ENCODE measurements at regions not wholly inside any gene's neighbourhood (a gene's known extent, or its start where the extent isn't known, plus 50 kb on each side); places are given as distances from the start of the nearest gene placed in this dataset.
"Not testable (repeated sequence)": the region's sequence is repeated elsewhere in the genome, so short reads cannot be mapped to it uniquely, and the experiment has no call there.

DNA sequence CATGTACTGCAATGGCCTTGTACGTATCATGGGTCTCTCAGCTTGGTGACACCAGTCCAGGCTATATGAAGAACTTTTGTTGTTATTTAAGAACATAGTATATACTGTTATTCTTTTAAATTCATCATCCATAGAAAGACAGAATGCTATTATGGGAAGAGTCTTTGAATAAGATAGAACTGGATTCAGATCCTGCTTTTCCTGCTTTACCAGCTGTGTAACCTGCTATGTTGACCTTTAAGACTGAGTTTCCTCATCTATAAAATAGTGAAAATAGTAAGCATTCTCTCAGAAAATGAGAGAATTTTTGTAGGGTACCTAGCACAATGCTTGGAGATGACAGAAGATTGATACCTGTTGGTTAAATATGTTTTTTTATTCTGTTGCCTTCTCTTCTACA lies 204.1 kb upstream of the TBL1XR1 start:
- no peak for DNase-seq

DNA sequence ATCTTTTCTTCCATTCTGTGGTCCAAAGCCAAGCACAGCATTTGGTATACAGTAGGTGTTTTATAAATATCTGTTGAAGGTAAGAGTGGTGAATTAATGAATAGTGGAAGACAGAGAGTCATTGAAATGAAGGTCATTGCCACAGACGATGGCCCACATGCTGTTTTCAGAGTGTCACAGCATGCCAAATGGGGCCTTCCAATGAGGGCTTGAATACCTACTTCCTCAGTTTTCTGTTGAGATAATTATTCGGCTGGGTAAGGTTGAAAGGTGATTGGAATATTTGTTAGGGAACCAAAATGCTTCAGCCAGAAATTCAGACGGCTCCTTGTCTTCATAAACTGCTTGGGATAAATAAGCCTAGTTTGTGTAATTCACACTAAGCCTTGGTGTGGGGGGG lies 205.3 kb upstream of the TBL1XR1 start:
- DNase-seq: no peak

DNA sequence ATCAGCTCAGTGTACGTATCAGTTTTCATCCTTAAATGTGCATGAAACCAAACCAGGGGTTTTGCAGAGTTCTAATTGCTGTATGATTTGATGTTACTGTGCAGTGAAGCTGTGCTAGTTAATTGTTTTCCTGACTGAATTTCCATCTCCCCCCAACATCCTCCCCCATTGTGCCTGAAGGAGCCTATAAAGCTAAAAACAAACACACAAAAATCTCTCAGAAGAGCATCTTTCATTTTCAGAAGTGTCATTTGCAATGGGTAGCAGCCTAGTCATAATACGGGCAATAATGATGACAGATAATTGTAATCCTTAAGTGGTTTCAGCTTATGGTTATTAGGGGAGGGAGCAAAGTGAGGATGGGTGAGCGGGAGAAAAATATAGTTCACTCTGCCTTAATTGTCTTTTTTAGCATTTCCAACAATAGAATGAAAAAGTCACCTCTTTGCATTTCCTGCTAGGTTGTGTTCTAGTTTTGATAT lies 207.9 kb upstream of the TBL1XR1 start:
- DNase-seq: no peak

DNA sequence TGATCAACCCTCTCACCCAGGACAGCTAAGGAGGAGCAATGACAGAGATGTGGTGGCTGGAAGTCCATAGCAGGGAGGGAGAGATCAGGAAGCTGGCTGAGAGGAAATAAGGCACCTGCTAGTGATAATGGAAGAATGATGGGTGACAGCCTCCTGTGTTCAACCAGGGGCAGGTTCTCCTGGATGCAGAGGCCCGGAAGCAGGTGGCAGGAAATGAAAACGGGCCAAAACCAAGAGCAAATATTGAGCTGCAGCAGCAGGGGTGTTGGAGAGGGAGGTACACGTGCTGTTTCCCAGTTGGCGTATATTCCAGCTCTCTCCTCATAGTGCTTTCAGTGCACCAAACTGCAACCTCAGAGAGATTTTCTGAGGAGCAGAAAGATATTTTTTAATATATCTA lies 213.4 kb upstream of the TBL1XR1 start:
- DNase-seq: no peak

DNA sequence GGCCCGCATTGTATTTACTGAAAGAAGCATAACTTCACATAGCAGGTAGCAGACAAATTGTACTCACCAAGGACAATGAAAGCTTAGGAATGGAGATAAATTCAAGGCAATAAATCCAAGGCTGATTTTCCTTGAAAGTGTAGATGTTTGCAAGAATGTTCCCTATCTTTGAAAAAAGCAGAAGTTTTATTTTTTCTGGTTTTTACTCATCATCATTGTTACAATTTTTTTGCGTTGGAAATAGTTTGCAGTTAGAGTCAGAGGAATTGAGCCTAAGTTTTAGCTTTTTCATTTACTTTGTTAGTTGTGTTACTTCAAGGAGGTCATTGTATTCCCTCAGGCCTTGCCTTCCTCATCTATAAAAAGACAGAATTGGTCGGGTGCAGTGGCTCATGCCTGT lies 213.9 kb upstream of the TBL1XR1 start:
- DNase-seq: no peak

DNA sequence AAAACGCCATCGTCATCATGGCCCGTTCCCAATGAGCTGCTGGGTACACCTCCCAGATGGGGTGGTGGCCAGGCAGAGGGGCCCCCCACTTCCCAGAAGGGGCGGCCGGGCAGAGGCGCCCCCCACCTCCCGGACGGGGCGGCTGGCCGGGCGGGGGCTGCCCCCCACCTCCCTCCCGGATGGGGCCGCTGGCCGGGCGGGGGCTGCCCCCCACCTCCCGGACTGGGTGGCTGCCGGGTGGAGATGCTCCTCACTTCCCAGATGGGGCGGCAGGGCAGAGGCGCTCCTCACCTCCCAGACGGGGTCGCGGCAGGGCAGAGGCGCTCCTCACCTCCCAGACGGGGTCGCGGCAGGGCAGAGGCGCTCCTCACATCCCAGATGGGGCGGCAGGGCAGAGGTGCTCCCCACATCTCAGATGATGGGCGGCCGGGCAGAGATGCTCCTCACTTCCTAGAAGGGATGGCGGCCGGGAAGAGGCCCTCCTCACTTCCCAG lies 215.4 kb upstream of the TBL1XR1 start:
- DNase-seq: not testable (repeated sequence)

DNA sequence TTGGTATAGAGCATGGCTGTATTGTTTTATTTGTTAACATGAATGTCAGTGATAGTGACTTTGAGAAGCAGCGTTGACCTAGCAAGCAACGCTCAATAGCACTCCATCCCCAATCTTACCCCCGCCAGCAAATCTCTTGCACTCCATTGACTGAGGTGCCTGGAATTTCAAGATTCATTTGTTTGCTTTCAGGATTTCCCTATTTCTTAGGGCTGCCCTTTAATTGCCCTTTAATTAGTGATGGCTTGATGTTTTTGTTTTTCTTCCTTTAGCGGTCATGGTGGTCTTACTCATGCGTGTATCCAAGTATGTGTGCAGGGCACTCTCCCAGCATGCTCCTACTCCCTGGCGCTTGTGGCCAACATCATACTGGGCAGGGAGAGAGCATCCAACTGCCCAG lies 216.8 kb upstream of the TBL1XR1 start:
- no peak for DNase-seq

DNA sequence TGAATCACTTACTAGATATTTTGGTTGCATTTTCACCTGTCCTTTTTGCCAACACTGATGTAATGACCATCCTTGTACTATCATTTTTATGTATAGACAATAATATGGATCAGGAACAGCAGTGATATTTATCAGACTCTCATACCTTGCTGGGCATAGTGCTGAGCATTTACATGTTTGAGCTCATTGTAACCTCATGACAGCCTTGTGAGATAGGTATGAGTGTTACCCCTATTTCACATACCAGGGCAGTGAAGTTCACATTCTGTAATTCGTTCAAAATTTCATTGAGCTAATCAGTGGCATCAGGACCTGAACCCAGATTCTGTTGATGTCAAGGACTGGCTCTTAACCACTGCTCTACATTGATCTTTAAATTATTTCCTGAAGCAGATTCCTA lies 221.5 kb upstream of the TBL1XR1 start:
- no peak for DNase-seq

DNA sequence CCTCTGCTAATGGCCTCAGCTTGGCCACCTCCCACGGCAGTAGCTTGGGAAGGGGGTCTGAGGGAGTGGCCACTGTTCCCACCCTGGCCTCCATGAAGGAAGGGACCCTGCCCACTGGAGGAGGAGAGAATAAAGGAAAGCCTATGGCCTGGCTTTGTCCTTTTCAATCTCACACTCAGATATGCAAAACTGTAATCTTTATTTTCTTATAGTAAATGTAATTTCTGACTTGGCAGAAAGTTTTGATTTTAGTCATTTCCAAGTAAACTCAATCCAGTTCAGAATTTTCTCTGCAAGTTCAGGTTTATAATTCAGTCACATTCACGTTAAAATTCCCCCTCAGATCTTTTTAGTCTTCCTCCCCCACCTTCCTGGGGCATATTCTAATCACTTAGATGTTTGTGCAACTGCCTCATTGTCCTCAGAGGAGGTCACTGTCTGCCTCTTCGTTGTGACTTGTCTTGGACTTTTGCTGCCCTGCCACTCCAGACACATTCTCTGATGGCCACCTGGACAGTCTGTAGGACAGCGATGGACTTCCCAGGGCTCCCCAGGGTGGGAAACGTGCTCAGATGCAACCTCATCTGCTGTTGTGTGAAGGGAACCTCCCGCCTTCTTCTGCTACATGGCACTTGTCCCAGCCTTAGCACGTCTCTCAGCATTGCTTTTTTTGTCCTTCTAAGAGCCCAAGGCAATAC lies 222.8 kb upstream of the TBL1XR1 start:
- DNase-seq: no peak

DNA sequence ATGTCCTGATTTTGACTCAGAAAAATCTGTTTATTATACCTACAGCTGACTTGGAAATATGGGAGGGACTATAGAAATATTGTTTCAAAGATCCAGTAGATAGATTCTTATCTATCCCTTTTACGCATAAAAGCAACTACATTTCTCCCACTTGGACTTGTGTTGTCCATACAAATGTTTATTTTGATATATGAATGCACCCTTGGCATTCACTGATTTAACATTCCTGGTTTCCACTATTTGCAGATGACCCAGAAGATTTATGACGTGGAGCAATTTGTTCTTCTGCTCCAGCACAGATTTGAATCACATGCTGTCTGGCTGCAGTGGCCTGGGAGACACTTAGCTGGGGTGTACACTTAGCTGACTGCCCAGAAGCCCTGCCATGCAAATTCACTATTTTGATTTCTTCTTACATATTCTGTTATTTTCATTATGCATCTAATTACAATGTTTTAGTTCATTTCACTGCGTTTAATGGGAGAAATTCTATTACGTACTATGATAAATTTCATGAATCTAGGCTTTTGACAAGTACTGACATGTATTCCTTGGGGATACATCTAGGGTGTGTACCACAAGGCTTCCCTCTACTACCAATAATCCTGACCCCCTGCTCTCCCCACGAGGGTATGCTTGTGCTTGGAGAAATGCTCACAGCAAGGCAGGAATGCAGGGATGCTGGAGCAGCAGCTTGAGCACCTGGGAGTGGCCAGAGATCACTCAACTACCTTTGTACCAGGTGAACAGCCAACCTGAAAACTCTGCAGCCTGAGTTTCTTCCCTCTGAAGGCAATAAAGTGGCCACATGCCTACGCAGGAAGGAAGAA lies 223.6 kb upstream of the TBL1XR1 start:
- no peak for DNase-seq

DNA sequence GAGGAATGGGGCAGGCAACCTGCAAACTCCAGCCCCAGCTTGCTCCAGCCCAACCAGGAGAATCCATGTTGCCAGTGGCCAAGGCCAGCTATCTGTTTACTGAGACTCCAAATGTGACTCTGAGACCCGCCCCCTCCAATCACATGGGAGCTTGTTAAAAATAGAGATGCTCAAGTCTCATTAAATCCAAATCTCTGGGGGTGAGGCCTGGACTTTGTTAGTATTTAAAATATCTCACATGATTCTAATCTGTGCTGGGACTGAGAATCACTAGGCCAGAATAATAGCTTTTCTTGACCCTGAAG lies 224.2 kb upstream of the TBL1XR1 start:
- no peak for DNase-seq

DNA sequence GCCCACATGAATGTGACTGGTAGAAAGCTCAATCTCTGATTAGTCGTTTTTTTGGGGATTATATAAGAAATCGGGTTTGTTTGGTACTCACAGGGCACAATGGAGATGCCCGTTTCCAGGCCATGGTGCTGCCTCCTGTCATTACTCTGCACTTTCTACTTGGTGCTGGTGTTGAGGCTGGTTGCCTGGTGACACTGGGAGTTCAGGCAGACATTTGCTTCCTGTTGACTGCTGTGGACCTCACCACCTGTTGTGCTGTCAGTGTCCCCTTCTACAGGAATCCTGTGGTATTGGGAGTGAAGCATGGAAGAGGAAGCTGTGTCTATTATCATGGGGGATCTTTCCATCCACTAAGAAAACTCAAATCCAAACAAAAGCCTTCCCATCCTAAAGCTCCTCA lies 227.2 kb upstream of the TBL1XR1 start:
- DNase-seq: no peak

DNA sequence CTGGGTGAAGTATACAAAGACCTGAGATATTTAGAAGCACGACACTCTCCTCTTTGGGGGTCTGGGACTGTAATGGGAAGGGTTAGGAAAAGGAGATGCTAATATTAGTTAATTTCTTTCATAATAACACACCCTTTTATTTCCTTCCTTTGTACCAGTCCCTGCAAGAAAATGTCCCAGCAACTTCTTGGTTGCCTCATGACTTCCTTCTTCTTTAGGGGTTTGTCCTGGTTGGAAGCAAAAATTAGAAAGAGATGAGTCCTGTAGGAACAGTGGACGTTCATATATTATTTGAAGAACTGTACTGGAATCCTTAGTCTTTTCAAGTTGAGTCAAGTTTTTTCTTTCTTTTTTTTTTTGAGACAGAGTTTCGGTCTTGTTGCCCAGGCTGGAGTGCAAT lies 227.8 kb upstream of the TBL1XR1 start:
- DNase-seq: no peak

DNA sequence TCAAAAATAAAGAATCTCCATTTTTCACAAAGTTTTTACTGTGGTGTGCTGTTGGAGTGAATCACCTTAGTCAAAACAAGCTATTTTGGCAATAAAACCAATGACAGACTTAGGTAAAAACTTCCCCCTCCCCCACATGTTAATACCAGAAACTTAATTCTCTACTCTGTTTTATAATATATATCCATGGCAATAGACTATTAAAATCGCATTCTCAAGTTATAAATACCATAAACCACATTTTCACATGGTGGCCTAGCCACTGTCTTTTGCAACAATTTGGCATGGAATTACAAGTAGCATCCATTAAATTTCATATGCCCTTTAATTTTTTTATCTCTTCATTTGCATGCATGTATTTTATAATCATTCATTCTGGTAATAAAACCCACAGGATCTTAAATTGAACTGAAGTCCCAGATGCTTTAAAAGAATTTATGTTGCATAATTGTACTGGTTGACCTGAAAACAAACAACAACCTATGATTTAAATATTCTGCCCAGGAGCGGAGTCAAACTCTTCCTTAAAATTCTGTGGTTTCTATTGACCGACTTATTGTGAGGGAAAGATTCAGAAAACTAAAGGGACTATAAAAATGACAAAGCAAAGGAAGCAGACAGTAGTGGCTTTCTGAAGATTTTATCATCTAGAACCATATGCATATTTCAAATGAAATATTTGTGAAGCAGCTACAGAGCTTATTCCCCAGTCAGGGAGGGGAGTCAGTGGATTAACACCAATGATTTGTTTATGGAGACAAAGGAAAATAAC lies 229.0 kb upstream of the TBL1XR1 start:
- no peak for DNase-seq

DNA sequence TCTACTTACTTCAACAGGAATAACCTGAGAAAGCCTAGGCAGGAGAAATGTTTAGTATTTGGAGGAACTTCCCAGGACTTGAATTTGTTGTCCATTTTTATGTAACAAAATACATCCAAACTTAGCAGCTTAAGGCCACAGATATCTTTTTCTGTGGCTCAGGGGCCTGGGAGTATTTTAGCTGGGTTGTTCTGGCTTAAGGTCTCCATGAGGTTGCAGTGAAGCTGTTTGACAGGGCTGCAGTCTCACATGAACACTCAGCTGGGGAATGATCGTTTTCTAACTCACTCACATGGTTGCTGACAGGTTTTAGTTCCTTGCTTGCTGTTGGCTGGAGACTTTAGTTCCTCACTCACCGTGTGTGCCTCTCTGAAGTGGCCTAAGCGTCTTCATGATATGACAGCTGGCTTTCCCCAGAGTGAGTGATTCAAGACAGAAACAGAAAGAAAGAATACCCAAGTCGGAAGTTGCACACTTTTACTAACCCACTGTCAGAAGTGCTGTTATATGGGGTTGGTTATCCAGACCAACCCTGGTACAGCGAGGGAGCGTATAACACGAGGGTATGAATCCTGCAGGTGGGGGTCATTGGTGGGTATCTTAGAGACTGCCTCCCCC lies 229.7 kb upstream of the TBL1XR1 start:
- DNase-seq: peak; percentile 48

DNA sequence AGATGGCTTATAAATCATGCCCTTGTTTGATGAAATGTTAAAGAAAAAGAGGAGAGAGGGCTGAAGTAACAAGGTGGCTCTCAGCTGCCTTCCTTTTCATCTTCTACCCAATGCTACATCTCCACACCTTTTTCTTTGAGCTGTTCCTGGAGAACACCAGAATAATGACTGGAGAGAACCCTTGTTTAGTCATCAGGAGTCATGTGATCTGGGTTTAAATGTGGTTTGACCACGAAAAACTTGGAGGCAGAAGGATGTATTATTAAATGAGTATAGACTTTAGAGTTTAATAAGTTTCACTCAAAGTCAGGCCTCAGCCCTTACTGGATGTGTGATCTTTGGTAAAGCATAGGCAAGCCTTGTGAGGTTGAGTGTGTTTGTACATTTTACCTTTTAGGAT lies 230.3 kb upstream of the TBL1XR1 start:
- DNase-seq: no peak

DNA sequence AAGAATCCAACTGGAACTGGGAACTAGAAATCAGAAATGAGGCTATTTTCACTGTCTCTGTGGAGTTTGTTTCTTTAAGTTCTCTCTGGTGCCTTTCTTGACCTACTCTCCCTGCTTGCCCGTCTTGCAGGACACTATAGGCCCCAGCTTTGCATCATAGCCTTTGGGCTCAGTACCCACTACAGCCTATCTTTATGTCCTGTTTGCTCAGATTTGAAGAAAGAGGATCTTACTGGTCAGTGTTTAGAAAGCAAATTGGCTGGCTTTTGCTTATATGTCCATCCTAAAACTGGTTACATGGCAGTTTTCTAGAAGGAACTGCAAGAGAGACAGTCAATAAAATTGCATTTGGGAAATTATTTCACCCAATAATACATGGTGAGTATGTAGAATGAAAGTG lies 231.8 kb upstream of the TBL1XR1 start:
- DNase-seq: no peak

DNA sequence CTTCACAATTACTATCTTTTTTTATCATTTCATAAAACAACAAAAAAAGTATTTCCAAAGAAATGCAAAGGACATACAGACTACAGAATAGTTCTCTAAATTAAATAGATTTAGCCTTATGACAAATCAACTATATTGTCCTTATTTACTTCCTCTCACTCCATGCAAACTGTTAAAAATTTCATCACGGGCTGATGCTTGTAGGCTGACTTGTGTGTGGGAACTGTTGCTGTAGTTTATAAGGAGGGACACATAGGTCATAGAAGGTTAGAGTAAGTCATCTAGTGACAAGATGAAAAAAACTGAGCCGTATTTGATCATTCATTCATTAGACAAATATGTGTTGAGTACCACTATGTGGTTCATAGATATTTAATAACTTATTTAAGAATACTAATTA lies 232.5 kb upstream of the TBL1XR1 start:
- no peak for DNase-seq

DNA sequence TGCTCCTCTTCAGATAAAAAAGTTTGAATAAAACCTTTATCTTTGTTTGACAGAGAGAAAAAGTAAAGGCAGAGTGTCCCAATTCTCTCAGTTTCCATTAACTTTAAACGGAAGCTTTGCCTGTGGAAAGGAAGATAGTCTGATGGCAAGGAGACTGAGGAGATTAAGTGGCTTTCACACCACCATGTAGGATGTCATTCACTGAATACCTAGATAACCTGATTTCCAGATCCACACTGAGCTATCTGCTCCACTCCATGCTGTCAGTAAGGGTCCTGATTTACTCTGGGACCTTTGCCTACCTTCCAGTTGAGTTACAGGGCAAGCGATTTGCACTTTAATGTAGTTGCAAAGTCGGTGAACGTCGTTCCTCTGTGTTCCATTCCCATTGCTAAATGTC lies 233.4 kb upstream of the TBL1XR1 start:
- no peak for DNase-seq

DNA sequence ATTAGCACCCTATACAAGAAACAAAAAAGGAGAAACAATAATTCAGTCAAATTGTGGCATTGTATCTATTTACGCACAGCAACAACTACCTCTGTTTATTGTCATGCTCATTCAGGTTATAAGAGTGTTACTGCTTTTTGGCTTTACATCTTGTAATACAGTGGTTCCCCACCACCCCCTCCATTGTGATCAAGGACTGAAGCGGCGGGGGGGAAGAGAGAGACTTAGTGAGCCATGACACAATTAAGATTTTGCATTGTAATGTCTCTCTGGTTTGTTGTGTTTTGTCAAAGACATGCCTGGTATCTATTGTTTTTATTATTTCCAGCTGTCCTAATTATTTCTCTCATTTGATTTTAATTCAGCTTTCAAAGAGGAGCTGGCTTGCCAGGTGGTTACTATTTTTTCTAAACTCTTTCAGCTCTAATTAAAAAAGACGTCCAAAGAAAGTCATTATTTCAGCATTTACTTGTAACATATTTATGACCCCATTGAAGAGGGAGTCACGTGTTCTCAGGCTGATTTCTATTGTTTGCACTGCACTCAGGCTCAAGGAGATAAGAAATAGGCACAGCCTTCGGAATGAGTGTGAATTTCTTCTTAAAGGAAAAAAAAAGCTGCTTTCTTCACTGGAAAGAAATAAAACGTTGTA lies 234.4 kb upstream of the TBL1XR1 start:
- DNase-seq: no peak

DNA sequence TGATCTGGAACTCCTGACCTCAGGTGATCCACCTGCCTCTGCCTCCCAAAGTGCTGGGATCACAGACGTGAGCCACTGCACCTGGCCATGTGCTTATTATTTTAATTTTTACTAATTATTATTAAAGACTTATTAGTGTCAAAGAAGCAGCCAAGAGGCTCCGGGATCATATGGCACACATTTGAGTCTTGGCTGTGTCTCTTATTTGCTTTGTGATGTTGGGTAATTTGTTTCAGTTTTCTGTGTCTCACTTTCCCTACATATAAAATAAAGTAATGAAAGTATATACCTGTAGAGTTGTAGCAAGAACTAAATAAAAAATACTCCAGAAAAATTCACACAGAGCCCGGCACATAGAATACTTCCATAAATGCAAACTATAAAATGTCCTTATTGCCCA lies 238.0 kb upstream of the TBL1XR1 start:
- DNase-seq: no peak

DNA sequence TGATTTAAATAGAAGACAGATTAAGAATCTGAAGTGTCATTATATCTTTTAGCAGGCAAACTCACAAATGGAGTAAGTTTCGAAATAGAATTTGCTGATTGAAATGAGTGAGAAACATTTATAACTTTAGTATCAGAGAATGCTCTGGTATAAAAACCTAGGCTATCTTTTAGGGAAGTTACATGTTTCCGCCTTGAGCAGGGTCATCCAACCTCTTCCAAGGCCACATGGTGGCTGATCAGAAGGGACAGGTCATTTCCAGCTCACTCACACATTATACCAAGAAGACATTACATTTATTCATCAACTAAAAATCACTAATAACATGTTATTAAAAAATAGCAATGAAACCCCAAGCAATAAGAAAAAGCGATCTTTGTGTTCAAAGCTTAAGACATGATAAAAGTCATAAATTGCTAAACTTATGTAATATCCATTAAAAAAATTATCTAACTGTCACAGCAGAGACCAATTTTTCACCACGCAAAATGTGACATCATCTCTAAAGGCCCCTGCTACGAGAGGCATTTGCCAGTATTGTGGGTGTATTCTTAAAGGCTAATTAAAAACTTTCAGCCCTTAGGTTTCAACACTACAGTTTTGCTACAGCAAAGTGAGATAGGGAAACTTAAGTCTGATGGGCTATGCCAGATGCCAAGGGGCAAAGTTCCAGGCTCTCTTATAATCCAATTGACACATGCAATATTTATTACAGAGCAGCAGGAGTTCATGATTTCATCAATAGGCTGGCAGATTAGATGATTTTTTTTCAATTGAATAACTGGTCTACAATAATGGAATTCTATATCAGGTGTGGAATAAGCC lies 240.4 kb upstream of the TBL1XR1 start:
- no peak for DNase-seq

Data from SIG-M5 (cell line).